ENCODE measurements at regions not wholly inside any gene's neighbourhood (a gene's known extent, or its start where the extent isn't known, plus 50 kb on each side); places are given as distances from the start of the nearest gene placed in this dataset.
"Not testable (repeated sequence)": the region's sequence is repeated elsewhere in the genome, so short reads cannot be mapped to it uniquely, and the experiment has no call there.

- FAIRE-seq (no peak), DNase-seq (ENCODE audit: insufficient read length, low spot score) (no peak)
Observed at GRCh38 chr19:28363254-28363653, 849.7 kb downstream of the UQCRFS1 start.

GRCh38 chr19:28359431-28360414 lies 853.2 kb downstream of the UQCRFS1 start:
- DNase-seq (ENCODE audit: insufficient read length, low spot score) (no peak), FAIRE-seq (no peak)

GRCh38 chr19:28358633-28359032 lies 854.3 kb downstream of the UQCRFS1 start:
- no peak for FAIRE-seq
- DNase-seq (ENCODE audit: insufficient read length, low spot score) = no peak

- no peak for DNase-seq (ENCODE audit: insufficient read length, low spot score)
- no peak for FAIRE-seq
Observed at GRCh38 chr19:28351761-28352160, 861.2 kb downstream of the UQCRFS1 start.

GRCh38 chr19:28351321-28351720 lies 861.6 kb downstream of the UQCRFS1 start:
- not testable (repeated sequence) for FAIRE-seq

GRCh38 chr19:28350673-28351072 lies 862.3 kb downstream of the UQCRFS1 start:
- FAIRE-seq = no peak
- no peak for DNase-seq (ENCODE audit: insufficient read length, low spot score)

More at GRCh38 chr19:28351321-28351720, 861.6 kb downstream of the UQCRFS1 start:
- DNase-seq (ENCODE audit: insufficient read length, low spot score) = not testable (repeated sequence)

GRCh38 chr19:28350037-28350436 lies 862.9 kb downstream of the UQCRFS1 start:
- DNase-seq (ENCODE audit: insufficient read length, low spot score) (no peak), FAIRE-seq (no peak)

GRCh38 chr19:28349604-28350003 lies 863.3 kb downstream of the UQCRFS1 start:
- no peak for DNase-seq (ENCODE audit: insufficient read length, low spot score)

GRCh38 chr19:28345811-28346210 lies 867.1 kb downstream of the UQCRFS1 start:
- DNase-seq (ENCODE audit: insufficient read length, low spot score) (no peak), FAIRE-seq (no peak)

More at GRCh38 chr19:28349604-28350003, 863.3 kb downstream of the UQCRFS1 start:
- no peak for FAIRE-seq

- DNase-seq (ENCODE audit: insufficient read length, low spot score) (no peak), FAIRE-seq (no peak)
Observed at GRCh38 chr19:28341810-28342350, 871.1 kb downstream of the UQCRFS1 start.

GRCh38 chr19:28334419-28334818 lies 878.5 kb downstream of the UQCRFS1 start:
- FAIRE-seq = no peak
- DNase-seq (ENCODE audit: insufficient read length, low spot score) = no peak

- no peak for FAIRE-seq
- DNase-seq (ENCODE audit: insufficient read length, low spot score) = no peak
Observed at GRCh38 chr19:28333909-28334308, 879.0 kb downstream of the UQCRFS1 start.

- DNase-seq (ENCODE audit: insufficient read length, low spot score) = no peak
- FAIRE-seq = no peak
Observed at GRCh38 chr19:28332886-28333285, 880.1 kb downstream of the UQCRFS1 start.

GRCh38 chr19:28332351-28332750 lies 880.6 kb downstream of the UQCRFS1 start:
- no peak for DNase-seq (ENCODE audit: insufficient read length, low spot score)
- no peak for FAIRE-seq

- FAIRE-seq (no peak), DNase-seq (ENCODE audit: insufficient read length, low spot score) (no peak)
Observed at GRCh38 chr19:28331596-28331995, 881.4 kb downstream of the UQCRFS1 start.

- DNase-seq (ENCODE audit: insufficient read length, low spot score) (no peak), FAIRE-seq (no peak)
Observed at GRCh38 chr19:28330831-28331230, 882.1 kb downstream of the UQCRFS1 start.

- DNase-seq (ENCODE audit: insufficient read length, low spot score) = no peak
- FAIRE-seq = no peak
Observed at GRCh38 chr19:28329429-28329828, 883.5 kb downstream of the UQCRFS1 start.

GRCh38 chr19:28327905-28328304 lies 885.0 kb downstream of the UQCRFS1 start:
- FAIRE-seq (no peak), DNase-seq (ENCODE audit: insufficient read length, low spot score) (no peak)

GRCh38 chr19:28326746-28327145 lies 886.2 kb downstream of the UQCRFS1 start:
- no peak for FAIRE-seq
- no peak for DNase-seq (ENCODE audit: insufficient read length, low spot score)

GRCh38 chr19:28324275-28325060 lies 888.5 kb downstream of the UQCRFS1 start:
- DNase-seq (ENCODE audit: insufficient read length, low spot score) (no peak), FAIRE-seq (no peak)

GRCh38 chr19:28322945-28323344 lies 890.0 kb downstream of the UQCRFS1 start:
- DNase-seq (ENCODE audit: insufficient read length, low spot score) (no peak), FAIRE-seq (no peak)

Measured in HTR-8/SVneo (cell line).